Endothelial cell of umbilical vein (primary cell): ENCODE measurements at regions not wholly inside any gene's neighbourhood (a gene's known extent, or its start where the extent isn't known, plus 50 kb on each side); places are given as distances from the start of the nearest gene placed in this dataset.

ENCODE experiments used
- BruUV-seq: library from RNA; stranded (reverse); fragments of 400-500 nt; replicated peaks from 2 replicates; lab custom pipeline; 2021; lab: Mats Ljungman, UMichigan
- CTCF ChIA-PET: fragments of 300-600, 350-600 bp; sonication (Branson Sonifier 250); formaldehyde crosslinking; loops from one replicate; lab custom pipeline; 2021; ENCODE audit warnings: antibody characterized with exemption, inconsistent platforms; lab: Charles Lee
- POLR2A ChIA-PET: fragments of 300-600, 350-600 bp; sonication (Branson Sonifier 250); formaldehyde crosslinking; loops from one replicate; lab custom pipeline; 2021; ENCODE audit warnings: antibody characterized with exemption, inconsistent platforms; lab: Charles Lee
- DNase-seq: peaks from one replicate; pipeline ENCODE4 v3.0.0-alpha.2; 2011; ENCODE audit warnings: low read depth, low spot score
- FAIRE-seq: peaks from 2 replicates; lab custom pipeline; 2011; peaks lifted over from hg19 to GRCh38; lab: Jason Lieb, UNC
- H2AFZ ChIP-seq: 2 replicates; pipeline ENCODE4 v1.6.0; 2012; ENCODE audit warnings: low read depth, low read length, control low read depth, inconsistent platforms
- H3K27ac ChIP-seq: 2 replicates; pipeline ENCODE4 v1.5.1; 2011; ENCODE audit warnings: low read depth, mild to moderate bottlenecking, control low read depth, low read length, moderate library complexity; ENCODE audit not compliant: insufficient read depth
- H3K27me3 ChIP-seq, 2 experiments: 2 replicates each; pipeline versions ENCODE4 v1.6.0 to v1.6.1; 2011; ENCODE audit warnings: low read length in 2 of 2, mixed read lengths in 1 of 2; ENCODE audit not compliant: control insufficient read depth in 2 of 2, insufficient read depth in 2 of 2
- H3K36me3 ChIP-seq, 2 experiments: 2 replicates in 1 of 2; 3 replicates in 1 of 2; pipeline ENCODE4 v1.5.1; 2011; ENCODE audit warnings: low read length in 2 of 2, mild to moderate bottlenecking in 1 of 2, moderate library complexity in 1 of 2; ENCODE audit not compliant: control insufficient read depth in 2 of 2, insufficient read depth in 2 of 2; ENCODE audit errors: extremely low read depth in 1 of 2
- H3K4me1 ChIP-seq: 3 replicates; pipeline ENCODE4 v1.5.1; 2011; ENCODE audit warnings: mild to moderate bottlenecking, low read length; ENCODE audit not compliant: control insufficient read depth, insufficient read depth; ENCODE audit errors: extremely low read depth
- H3K4me2 ChIP-seq: 2 replicates; pipeline ENCODE4 v1.6.1; 2011; ENCODE audit warnings: low read length, control low read depth, mixed read lengths; ENCODE audit not compliant: insufficient read depth
- H3K4me3 ChIP-seq, 3 experiments: fragments of 200-600 bp in 1 of 3; sonication (generic), shearing (Covaris generic) in 1 of 3; replicated peaks in 1 of 3; 2 replicates each; pipeline ENCODE4 v1.5.1; 2011 to 2016; ENCODE audit warnings: control low read depth in 3 of 3, low read length in 3 of 3, mild to moderate bottlenecking in 2 of 3, inconsistent platforms in 1 of 3, low read depth in 1 of 3, moderate library complexity in 1 of 3; ENCODE audit not compliant: insufficient read depth in 1 of 3
- H3K79me2 ChIP-seq: 2 replicates; pipeline ENCODE4 v1.6.0; 2012; ENCODE audit warnings: low read length, inconsistent platforms; ENCODE audit not compliant: control insufficient read depth, insufficient read depth
- H3K9ac ChIP-seq: replicated peaks from 2 replicates; pipeline ENCODE3; 2011; ENCODE audit warnings: low read length, control low read depth; ENCODE audit not compliant: insufficient read depth; ENCODE audit errors: extremely low read depth
- H3K9me1 ChIP-seq: replicated peaks from 3 replicates; pipeline ENCODE4 v1.6.0; 2011; ENCODE audit warnings: mild to moderate bottlenecking, low read length; ENCODE audit not compliant: control insufficient read depth, insufficient read depth; ENCODE audit errors: extremely low read depth
- H3K9me3 ChIP-seq: replicated peaks from 2 replicates; pipeline ENCODE4 v1.5.1; 2012; ENCODE audit warnings: low read length, inconsistent platforms; ENCODE audit not compliant: control insufficient read depth, insufficient read depth
- H4K20me1 ChIP-seq: replicated peaks from 2 replicates; pipeline ENCODE3; 2011; ENCODE audit warnings: mild to moderate bottlenecking, low read length; ENCODE audit not compliant: control insufficient read depth, insufficient read depth; ENCODE audit errors: extremely low read depth
- CTCF ChIP-seq, 2 donors: IDR thresholded peaks; 1 replicate in 1 of 2; 2 replicates in 1 of 2; pipeline ENCODE4 v1.5.1; 2011; ENCODE audit warnings: low read length in 2 of 2, mild to moderate bottlenecking in 2 of 2, moderate library complexity in 2 of 2, control low read depth in 1 of 2, inconsistent platforms in 1 of 2, low read depth in 1 of 2; ENCODE audit not compliant: insufficient read depth in 1 of 2; ENCODE audit errors: extremely low read depth in 1 of 2
- EZH2 ChIP-seq: IDR thresholded peaks from 2 replicates; pipeline ENCODE4 v1.6.1; 2012; ENCODE audit warnings: borderline replicate concordance, low read depth, mild to moderate bottlenecking, moderate library complexity, low read length, inconsistent platforms; ENCODE audit not compliant: severe bottlenecking
- FOS ChIP-seq: IDR thresholded peaks from 2 replicates; pipeline ENCODE4 v1.6.1; 2011; ENCODE audit warnings: mild to moderate bottlenecking, low read length, moderate library complexity, borderline replicate concordance; ENCODE audit not compliant: insufficient read depth
- GATA2 ChIP-seq: IDR thresholded peaks from 2 replicates; pipeline ENCODE4 v1.7.0; 2011; ENCODE audit warnings: low read depth, mild to moderate bottlenecking, moderate library complexity, mixed read lengths, low read length; ENCODE audit not compliant: insufficient read length, insufficient read depth
- JUN ChIP-seq: IDR thresholded peaks from 2 replicates; pipeline ENCODE4 v1.6.1; 2011; ENCODE audit warnings: borderline replicate concordance, low read depth; ENCODE audit not compliant: insufficient read length, insufficient read depth
- MAX ChIP-seq: IDR thresholded peaks from 2 replicates; pipeline ENCODE4 v1.6.1; 2011; ENCODE audit not compliant: insufficient read depth, insufficient read length
- MYC ChIP-seq: IDR thresholded peaks from one replicate; pipeline ENCODE4 v1.6.1; 2011; ENCODE audit warnings: mild to moderate bottlenecking, low read depth, low read length
- POLR2A ChIP-seq: IDR thresholded peaks from 2 replicates; pipeline ENCODE4 v1.6.1; 2012; ENCODE audit warnings: low read depth, mild to moderate bottlenecking, control low read depth, low read length
- POLR2AphosphoS5 ChIP-seq: IDR thresholded peaks from 2 replicates; pipeline ENCODE4 v1.6.1; 2012; ENCODE audit warnings: low read depth, mild to moderate bottlenecking, control low read depth, low read length, moderate library complexity; ENCODE audit not compliant: insufficient read depth
- dilution Hi-C: fragments of 300-500 bp; cut with MboI; formaldehyde crosslinking; loops from one replicate; pipeline ENCODE4 v1.15.0; 2019; ENCODE audit warnings: low sequenced_read_pairs; ENCODE audit not compliant: extremely low pct_ligation_motif_present
- intact Hi-C: fragments of 100-400 bp; cut with micrococcal nuclease; formaldehyde crosslinking; loops from one replicate; pipeline ENCODE4 v1.10.0; 2022

GRCh38 chrX:63058204-63058603, 292.9 kb downstream of the SPIN4 start:
- TF ChIP-seq MAX (no peak), POLR2AphosphoS5 (no peak), POLR2A (no peak), MYC (no peak), FOS (no peak), GATA2 (no peak), EZH2 (no peak), JUN (no peak), CTCF (IDR thresholded peaks at IDR 0.05; ENCODE audit: extremely low read depth in 1 of 2, insufficient read depth in 1 of 2, low read depth in 1 of 2, low read length in 2 of 2) (no peak)
- POLR2A ChIA-PET = no interaction called here

More at GRCh38 chrX:63058204-63058603, 292.9 kb downstream of the SPIN4 start:
- Histone ChIP-seq H3K4me2 (no peak overlapping the region), H3K36me3 (no peaks in the 10 kb centered on the region), H4K20me1 (no peaks in the 10 kb centered on the region), H3K9ac (no peak overlapping the region), H3K9me1 (no peaks in the 10 kb centered on the region), H3K4me3 (no peak overlapping the region), H3K79me2 (no peaks in the 10 kb centered on the region), H3K9me3 (no peaks in the 10 kb centered on the region), H3K27ac (no peak overlapping the region), H2AFZ (no peak overlapping the region), H3K27me3 (no peaks in the 10 kb centered on the region), H3K4me1 (no peaks in the 10 kb centered on the region)
- FAIRE-seq (no peak), DNase-seq (no peak)
- intact Hi-C loops = no loop called here
- CTCF ChIA-PET = no interaction called here
- BruUV-seq = no TSS peak
- dilution Hi-C loops = no loop called here
